Endothelial cell of umbilical vein (primary cell): ENCODE measurements at regions not wholly inside any gene's neighbourhood (a gene's known extent, or its start where the extent isn't known, plus 50 kb on each side); places are given as distances from the start of the nearest gene placed in this dataset.

Experiments used
- BruUV-seq: library from RNA; stranded (reverse); fragments of 400-500 nt; replicated peaks from 2 replicates; lab custom pipeline; 2021; lab: Mats Ljungman, UMichigan
- CTCF ChIA-PET: fragments of 300-600, 350-600 bp; sonication (Branson Sonifier 250); formaldehyde crosslinking; loops from one replicate; lab custom pipeline; 2021; ENCODE audit warnings: antibody characterized with exemption, inconsistent platforms; lab: Charles Lee
- POLR2A ChIA-PET: fragments of 300-600, 350-600 bp; sonication (Branson Sonifier 250); formaldehyde crosslinking; loops from one replicate; lab custom pipeline; 2021; ENCODE audit warnings: antibody characterized with exemption, inconsistent platforms; lab: Charles Lee
- DNase-seq: peaks from one replicate; pipeline ENCODE4 v3.0.0-alpha.2; 2011; ENCODE audit warnings: low read depth, low spot score
- FAIRE-seq: peaks from 2 replicates; lab custom pipeline; 2011; peaks lifted over from hg19 to GRCh38; lab: Jason Lieb, UNC
- H2AFZ ChIP-seq: 2 replicates; pipeline ENCODE4 v1.6.0; 2012; ENCODE audit warnings: low read depth, low read length, control low read depth, inconsistent platforms
- H3K27ac ChIP-seq: 2 replicates; pipeline ENCODE4 v1.5.1; 2011; ENCODE audit warnings: low read depth, mild to moderate bottlenecking, control low read depth, low read length, moderate library complexity; ENCODE audit not compliant: insufficient read depth
- H3K27me3 ChIP-seq, 2 experiments: 2 replicates each; pipeline versions ENCODE4 v1.6.0 to v1.6.1; 2011; ENCODE audit warnings: low read length in 2 of 2, mixed read lengths in 1 of 2; ENCODE audit not compliant: control insufficient read depth in 2 of 2, insufficient read depth in 2 of 2
- H3K36me3 ChIP-seq, 2 experiments: 2 replicates in 1 of 2; 3 replicates in 1 of 2; pipeline ENCODE4 v1.5.1; 2011; ENCODE audit warnings: low read length in 2 of 2, mild to moderate bottlenecking in 1 of 2, moderate library complexity in 1 of 2; ENCODE audit not compliant: control insufficient read depth in 2 of 2, insufficient read depth in 2 of 2; ENCODE audit errors: extremely low read depth in 1 of 2
- H3K4me1 ChIP-seq: 3 replicates; pipeline ENCODE4 v1.5.1; 2011; ENCODE audit warnings: mild to moderate bottlenecking, low read length; ENCODE audit not compliant: control insufficient read depth, insufficient read depth; ENCODE audit errors: extremely low read depth
- H3K4me2 ChIP-seq: 2 replicates; pipeline ENCODE4 v1.6.1; 2011; ENCODE audit warnings: low read length, control low read depth, mixed read lengths; ENCODE audit not compliant: insufficient read depth
- H3K4me3 ChIP-seq, 3 experiments: fragments of 200-600 bp in 1 of 3; sonication (generic), shearing (Covaris generic) in 1 of 3; replicated peaks in 1 of 3; 2 replicates each; pipeline ENCODE4 v1.5.1; 2011 to 2016; ENCODE audit warnings: control low read depth in 3 of 3, low read length in 3 of 3, mild to moderate bottlenecking in 2 of 3, inconsistent platforms in 1 of 3, low read depth in 1 of 3, moderate library complexity in 1 of 3; ENCODE audit not compliant: insufficient read depth in 1 of 3
- H3K79me2 ChIP-seq: 2 replicates; pipeline ENCODE4 v1.6.0; 2012; ENCODE audit warnings: low read length, inconsistent platforms; ENCODE audit not compliant: control insufficient read depth, insufficient read depth
- H3K9ac ChIP-seq: replicated peaks from 2 replicates; pipeline ENCODE3; 2011; ENCODE audit warnings: low read length, control low read depth; ENCODE audit not compliant: insufficient read depth; ENCODE audit errors: extremely low read depth
- H3K9me1 ChIP-seq: replicated peaks from 3 replicates; pipeline ENCODE4 v1.6.0; 2011; ENCODE audit warnings: mild to moderate bottlenecking, low read length; ENCODE audit not compliant: control insufficient read depth, insufficient read depth; ENCODE audit errors: extremely low read depth
- H3K9me3 ChIP-seq: replicated peaks from 2 replicates; pipeline ENCODE4 v1.5.1; 2012; ENCODE audit warnings: low read length, inconsistent platforms; ENCODE audit not compliant: control insufficient read depth, insufficient read depth
- H4K20me1 ChIP-seq: replicated peaks from 2 replicates; pipeline ENCODE3; 2011; ENCODE audit warnings: mild to moderate bottlenecking, low read length; ENCODE audit not compliant: control insufficient read depth, insufficient read depth; ENCODE audit errors: extremely low read depth
- EZH2 ChIP-seq: IDR thresholded peaks from 2 replicates; pipeline ENCODE4 v1.6.1; 2012; ENCODE audit warnings: borderline replicate concordance, low read depth, mild to moderate bottlenecking, moderate library complexity, low read length, inconsistent platforms; ENCODE audit not compliant: severe bottlenecking
- FOS ChIP-seq: IDR thresholded peaks from 2 replicates; pipeline ENCODE4 v1.6.1; 2011; ENCODE audit warnings: mild to moderate bottlenecking, low read length, moderate library complexity, borderline replicate concordance; ENCODE audit not compliant: insufficient read depth
- GATA2 ChIP-seq: IDR thresholded peaks from 2 replicates; pipeline ENCODE4 v1.7.0; 2011; ENCODE audit warnings: low read depth, mild to moderate bottlenecking, moderate library complexity, mixed read lengths, low read length; ENCODE audit not compliant: insufficient read length, insufficient read depth
- JUN ChIP-seq: IDR thresholded peaks from 2 replicates; pipeline ENCODE4 v1.6.1; 2011; ENCODE audit warnings: borderline replicate concordance, low read depth; ENCODE audit not compliant: insufficient read length, insufficient read depth
- MAX ChIP-seq: IDR thresholded peaks from 2 replicates; pipeline ENCODE4 v1.6.1; 2011; ENCODE audit not compliant: insufficient read depth, insufficient read length
- MYC ChIP-seq: IDR thresholded peaks from one replicate; pipeline ENCODE4 v1.6.1; 2011; ENCODE audit warnings: mild to moderate bottlenecking, low read depth, low read length
- POLR2A ChIP-seq: IDR thresholded peaks from 2 replicates; pipeline ENCODE4 v1.6.1; 2012; ENCODE audit warnings: low read depth, mild to moderate bottlenecking, control low read depth, low read length
- POLR2AphosphoS5 ChIP-seq: IDR thresholded peaks from 2 replicates; pipeline ENCODE4 v1.6.1; 2012; ENCODE audit warnings: low read depth, mild to moderate bottlenecking, control low read depth, low read length, moderate library complexity; ENCODE audit not compliant: insufficient read depth
- dilution Hi-C: fragments of 300-500 bp; cut with MboI; formaldehyde crosslinking; loops from one replicate; pipeline ENCODE4 v1.15.0; 2019; ENCODE audit warnings: low sequenced_read_pairs; ENCODE audit not compliant: extremely low pct_ligation_motif_present
- intact Hi-C: fragments of 100-400 bp; cut with micrococcal nuclease; formaldehyde crosslinking; loops from one replicate; pipeline ENCODE4 v1.10.0; 2022
- TF ChIP-seq, protein P1 (sequence below), 2 donors: IDR thresholded peaks; 1 replicate in 1 of 2; 2 replicates in 1 of 2; pipeline ENCODE4 v1.5.1; 2011; ENCODE audit warnings: low read length in 2 of 2, mild to moderate bottlenecking in 2 of 2, moderate library complexity in 2 of 2, control low read depth in 1 of 2, inconsistent platforms in 1 of 2, low read depth in 1 of 2; ENCODE audit not compliant: insufficient read depth in 1 of 2; ENCODE audit errors: extremely low read depth in 1 of 2

GRCh38 chr2:125885340-125885739 lies 770.6 kb upstream of the GYPC start:
- H3K4me2 ChIP-seq = no peak overlapping the region
- no peak overlapping the region for H3K9ac ChIP-seq
- no peak overlapping the region for H3K27ac ChIP-seq
- no peaks in the 10 kb centered on the region for H3K27me3 ChIP-seq
- H3K4me1 ChIP-seq = no peaks in the 10 kb centered on the region
- H3K9me1 ChIP-seq = no peaks in the 10 kb centered on the region
- H3K79me2 ChIP-seq = no peaks in the 10 kb centered on the region
- no peak overlapping the region for H3K4me3 ChIP-seq
- ChIA-PET CTCF (no interaction called here), POLR2A (no interaction called here)
- FAIRE-seq (no peak), DNase-seq (no peak)
- no peaks in the 10 kb centered on the region for H3K36me3 ChIP-seq
- no peaks in the 10 kb centered on the region for H4K20me1 ChIP-seq
- BruUV-seq = no TSS peak
- dilution Hi-C loops = no loop called here
- intact Hi-C loops = no loop called here
- no peaks in the 10 kb centered on the region for H3K9me3 ChIP-seq
- no peak for TF ChIP-seq GATA2
- TF ChIP-seq POLR2AphosphoS5 = no peak
- TF ChIP-seq JUN = no peak
- no peak for TF ChIP-seq MYC
- TF ChIP-seq, protein P1, sequence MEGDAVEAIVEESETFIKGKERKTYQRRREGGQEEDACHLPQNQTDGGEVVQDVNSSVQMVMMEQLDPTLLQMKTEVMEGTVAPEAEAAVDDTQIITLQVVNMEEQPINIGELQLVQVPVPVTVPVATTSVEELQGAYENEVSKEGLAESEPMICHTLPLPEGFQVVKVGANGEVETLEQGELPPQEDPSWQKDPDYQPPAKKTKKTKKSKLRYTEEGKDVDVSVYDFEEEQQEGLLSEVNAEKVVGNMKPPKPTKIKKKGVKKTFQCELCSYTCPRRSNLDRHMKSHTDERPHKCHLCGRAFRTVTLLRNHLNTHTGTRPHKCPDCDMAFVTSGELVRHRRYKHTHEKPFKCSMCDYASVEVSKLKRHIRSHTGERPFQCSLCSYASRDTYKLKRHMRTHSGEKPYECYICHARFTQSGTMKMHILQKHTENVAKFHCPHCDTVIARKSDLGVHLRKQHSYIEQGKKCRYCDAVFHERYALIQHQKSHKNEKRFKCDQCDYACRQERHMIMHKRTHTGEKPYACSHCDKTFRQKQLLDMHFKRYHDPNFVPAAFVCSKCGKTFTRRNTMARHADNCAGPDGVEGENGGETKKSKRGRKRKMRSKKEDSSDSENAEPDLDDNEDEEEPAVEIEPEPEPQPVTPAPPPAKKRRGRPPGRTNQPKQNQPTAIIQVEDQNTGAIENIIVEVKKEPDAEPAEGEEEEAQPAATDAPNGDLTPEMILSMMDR (IDR thresholded peaks at IDR 0.05; ENCODE audit: extremely low read depth in 1 of 2, insufficient read depth in 1 of 2, low read depth in 1 of 2, low read length in 2 of 2) = no peak
- TF ChIP-seq POLR2A = no peak
- TF ChIP-seq MAX = no peak
- TF ChIP-seq FOS = no peak
- no peak for TF ChIP-seq EZH2
- H2AFZ ChIP-seq = no peak overlapping the region
